Stimulated activated CD4-positive, alpha-beta T cell treated with anti-CD3 and anti-CD28 coated beads, Interleukin-4, amount 100 ng/mL, for 1 hour (primary cell): ENCODE measurements at regions not wholly inside any gene's neighbourhood (a gene's known extent, or its start where the extent isn't known, plus 50 kb on each side); places are given as distances from the start of the nearest gene placed in this dataset.
"Not testable (repeated sequence)": the region's sequence is repeated elsewhere in the genome, so short reads cannot be mapped to it uniquely, and the experiment has no call there.

Experiments used
- DNase-seq: peaks from one replicate; pipeline ENCODE4 v3.0.0-alpha.2; 2020

GRCh38 chrX:46220822-46221221 lies 324.4 kb downstream of the ZNF674 start:
- DNase-seq, result no peak

- DNase-seq, result no peak
These were observed 326.8 kb downstream of the ZNF674 start for GRCh38 chrX:46218373-46218772.

GRCh38 chrX:46216406-46216805 lies 328.8 kb downstream of the ZNF674 start:
- DNase-seq, result no peak

GRCh38 chrX:46211079-46211478 lies 334.1 kb downstream of the ZNF674 start:
- DNase-seq, result no peak

GRCh38 chrX:46209768-46210167 lies 335.5 kb downstream of the ZNF674 start:
- no peak for DNase-seq

GRCh38 chrX:46209037-46209436 lies 336.2 kb downstream of the ZNF674 start:
- no peak for DNase-seq

- no peak for DNase-seq
These were observed 336.9 kb downstream of the ZNF674 start for GRCh38 chrX:46208225-46208854.

- no peak for DNase-seq
These were observed 340.3 kb downstream of the ZNF674 start for GRCh38 chrX:46204721-46205422.

GRCh38 chrX:46202733-46203514 lies 342.3 kb downstream of the ZNF674 start:
- no peak for DNase-seq

GRCh38 chrX:46200413-46200812 lies 344.8 kb downstream of the ZNF674 start:
- no peak for DNase-seq

- DNase-seq, result no peak
These were observed 346.4 kb downstream of the ZNF674 start for GRCh38 chrX:46198858-46199257.

- not testable (repeated sequence) for DNase-seq
These were observed 358.5 kb downstream of the ZNF674 start for GRCh38 chrX:46186811-46187106.

GRCh38 chrX:46185923-46186810 lies 359.1 kb downstream of the ZNF674 start:
- no peak for DNase-seq

GRCh38 chrX:46184749-46185148 lies 360.5 kb downstream of the ZNF674 start:
- no peak for DNase-seq

GRCh38 chrX:46180258-46180687 lies 364.9 kb downstream of the ZNF674 start:
- DNase-seq, result no peak

GRCh38 chrX:46179748-46180147 lies 365.5 kb downstream of the ZNF674 start:
- no peak for DNase-seq

GRCh38 chrX:46178763-46179162 lies 366.5 kb downstream of the ZNF674 start:
- DNase-seq, result no peak

- no peak for DNase-seq
These were observed 372.1 kb downstream of the ZNF674 start for GRCh38 chrX:46173159-46173558.

- DNase-seq, result not testable (repeated sequence)
These were observed 373.8 kb downstream of the ZNF674 start for GRCh38 chrX:46171457-46171856.

GRCh38 chrX:46169808-46170207 lies 375.4 kb downstream of the ZNF674 start:
- DNase-seq, result no peak

- no peak for DNase-seq
These were observed 377.0 kb downstream of the ZNF674 start for GRCh38 chrX:46168254-46168653.

- DNase-seq, result no peak
These were observed 379.4 kb downstream of the ZNF674 start for GRCh38 chrX:46165866-46166265.

- DNase-seq, result no peak
These were observed 379.8 kb downstream of the ZNF674 start for GRCh38 chrX:46165411-46165810.
